ENCODE measurements at regions not wholly inside any gene's neighbourhood (a gene's known extent, or its start where the extent isn't known, plus 50 kb on each side); places are given as distances from the start of the nearest gene placed in this dataset.

- H3K9ac ChIP-seq (ENCODE audit: low read length), result no peak overlapping the region
- DNase-seq, result no peak
- no peaks in the 10 kb centered on the region for H3K79me1 ChIP-seq (replicated peaks; ENCODE audit: low read length, poor library complexity, severe bottlenecking)
- no peaks in the 10 kb centered on the region for H3K27me3 ChIP-seq (ENCODE audit: control insufficient read depth in 1 of 2, insufficient read depth in 1 of 2, low read length in 2 of 2)
- no peak overlapping the region for H2BK5ac ChIP-seq (ENCODE audit: low read depth, low read length, poor library complexity, severe bottlenecking)
- H2AK5ac ChIP-seq (ENCODE audit: low read length, severe bottlenecking), result no peak overlapping the region
- no peak overlapping the region for H2AFZ ChIP-seq (ENCODE audit: low read depth, low read length)
- H3K14ac ChIP-seq (ENCODE audit: low read length in 2 of 2), result no peak overlapping the region
- H3K4me2 ChIP-seq (ENCODE audit: low read length, poor library complexity, severe bottlenecking), result no peak overlapping the region
- no peaks in the 10 kb centered on the region for H3K4me1 ChIP-seq (ENCODE audit: control insufficient read depth, insufficient read depth, low read depth, low read length)
- H2BK15ac ChIP-seq (ENCODE audit: low read depth, poor library complexity, severe bottlenecking), result no peak overlapping the region
- no peak overlapping the region for H3K23ac ChIP-seq (ENCODE audit: low read length in 2 of 2)
- H2BK120ac ChIP-seq (ENCODE audit: low read depth, low read length), result no peak overlapping the region
- no peak overlapping the region for H2BK12ac ChIP-seq (ENCODE audit: low read length in 2 of 2)
- no peaks in the 10 kb centered on the region for H3K36me3 ChIP-seq (ENCODE audit: control insufficient read depth in 1 of 2, insufficient read depth in 2 of 2, low read depth in 1 of 2, low read length in 2 of 2)
- H3K4me3 ChIP-seq (ENCODE audit: insufficient read depth in 1 of 2, low read depth in 1 of 2, low read length in 2 of 2), result no peak overlapping the region
- H3K4ac ChIP-seq (ENCODE audit: low read depth in 1 of 2, low read length in 2 of 2), result no peak overlapping the region
- no peak overlapping the region for H3K27ac ChIP-seq (ENCODE audit: low read length, poor library complexity, severe bottlenecking)
- H4K8ac ChIP-seq (ENCODE audit: low read length), result no peak overlapping the region
- 84% methylated on average over 6 of the region's 7 CpGs for WGBS
- H3K18ac ChIP-seq (ENCODE audit: low read depth in 1 of 2, low read length in 2 of 2), result no peak overlapping the region
- no peak overlapping the region for H4K91ac ChIP-seq (ENCODE audit: low read length)
- H3K9me3 ChIP-seq (ENCODE audit: control insufficient read depth, low read length), result no peaks in the 10 kb centered on the region
These were observed 669.1 kb upstream of the NRP1 start for GRCh38 chr10:34003561-34003960.

- Histone ChIP-seq H2BK120ac (ENCODE audit: low read depth, low read length) (no peak overlapping the region), H3K4me3 (ENCODE audit: insufficient read depth in 1 of 2, low read depth in 1 of 2, low read length in 2 of 2) (no peak overlapping the region), H4K8ac (ENCODE audit: low read length) (no peak overlapping the region), H3K36me3 (ENCODE audit: control insufficient read depth in 1 of 2, insufficient read depth in 2 of 2, low read depth in 1 of 2, low read length in 2 of 2) (no peaks in the 10 kb centered on the region), H2BK12ac (ENCODE audit: low read length in 2 of 2) (no peak overlapping the region), H3K27me3 (ENCODE audit: control insufficient read depth in 1 of 2, insufficient read depth in 1 of 2, low read length in 2 of 2) (no peaks in the 10 kb centered on the region), H3K4ac (ENCODE audit: low read depth in 1 of 2, low read length in 2 of 2) (no peak overlapping the region), H3K4me2 (ENCODE audit: low read length, poor library complexity, severe bottlenecking) (no peak overlapping the region), H3K4me1 (ENCODE audit: control insufficient read depth, insufficient read depth, low read depth, low read length) (no peaks in the 10 kb centered on the region), H3K14ac (ENCODE audit: low read length in 2 of 2) (no peak overlapping the region), H2BK15ac (ENCODE audit: low read depth, poor library complexity, severe bottlenecking) (no peak overlapping the region), H3K9me3 (ENCODE audit: control insufficient read depth, low read length) (no peaks in the 10 kb centered on the region), H4K91ac (ENCODE audit: low read length) (no peak overlapping the region), H2AFZ (ENCODE audit: low read depth, low read length) (no peak overlapping the region), H3K9ac (ENCODE audit: low read length) (no peak overlapping the region), H3K79me1 (replicated peaks; ENCODE audit: low read length, poor library complexity, severe bottlenecking) (no peaks in the 10 kb centered on the region), H3K27ac (ENCODE audit: low read length, poor library complexity, severe bottlenecking) (no peak overlapping the region), H3K18ac (ENCODE audit: low read depth in 1 of 2, low read length in 2 of 2) (no peak overlapping the region), H2AK5ac (ENCODE audit: low read length, severe bottlenecking) (no peak overlapping the region), H2BK5ac (ENCODE audit: low read depth, low read length, poor library complexity, severe bottlenecking) (no peak overlapping the region), H3K23ac (ENCODE audit: low read length in 2 of 2) (no peak overlapping the region)
- DNase-seq, result no peak
- whole genome bisulfite sequencing, result 100% methylated on average over 3 of the region's 3 CpGs
These were observed 668.4 kb upstream of the NRP1 start for GRCh38 chr10:34002896-34003295.

- no peak overlapping the region for H3K4ac ChIP-seq (ENCODE audit: low read depth in 1 of 2, low read length in 2 of 2)
- no peak overlapping the region for H2BK5ac ChIP-seq (ENCODE audit: low read depth, low read length, poor library complexity, severe bottlenecking)
- no peak overlapping the region for H4K8ac ChIP-seq (ENCODE audit: low read length)
- no peak overlapping the region for H2AFZ ChIP-seq (ENCODE audit: low read depth, low read length)
- no peak overlapping the region for H2BK15ac ChIP-seq (ENCODE audit: low read depth, poor library complexity, severe bottlenecking)
- no peak overlapping the region for H3K4me2 ChIP-seq (ENCODE audit: low read length, poor library complexity, severe bottlenecking)
- H3K18ac ChIP-seq (ENCODE audit: low read depth in 1 of 2, low read length in 2 of 2), result no peak overlapping the region
- no peak overlapping the region for H3K9ac ChIP-seq (ENCODE audit: low read length)
- H3K27ac ChIP-seq (ENCODE audit: low read length, poor library complexity, severe bottlenecking), result no peak overlapping the region
- no peak overlapping the region for H3K4me3 ChIP-seq (ENCODE audit: insufficient read depth in 1 of 2, low read depth in 1 of 2, low read length in 2 of 2)
- no peak overlapping the region for H2BK120ac ChIP-seq (ENCODE audit: low read depth, low read length)
- DNase-seq, result no peak
- H2BK12ac ChIP-seq (ENCODE audit: low read length in 2 of 2), result no peak overlapping the region
- no peaks in the 10 kb centered on the region for H3K36me3 ChIP-seq (ENCODE audit: control insufficient read depth in 1 of 2, insufficient read depth in 2 of 2, low read depth in 1 of 2, low read length in 2 of 2)
- H4K91ac ChIP-seq (ENCODE audit: low read length), result no peak overlapping the region
- H2AK5ac ChIP-seq (ENCODE audit: low read length, severe bottlenecking), result no peak overlapping the region
- no peak overlapping the region for H3K14ac ChIP-seq (ENCODE audit: low read length in 2 of 2)
- H3K27me3 ChIP-seq (ENCODE audit: control insufficient read depth in 1 of 2, insufficient read depth in 1 of 2, low read length in 2 of 2), result no peaks in the 10 kb centered on the region
- no peaks in the 10 kb centered on the region for H3K4me1 ChIP-seq (ENCODE audit: control insufficient read depth, insufficient read depth, low read depth, low read length)
- no peaks in the 10 kb centered on the region for H3K79me1 ChIP-seq (replicated peaks; ENCODE audit: low read length, poor library complexity, severe bottlenecking)
- 94% methylated on average over 5 of the region's 5 CpGs for WGBS
- no peaks in the 10 kb centered on the region for H3K9me3 ChIP-seq (ENCODE audit: control insufficient read depth, low read length)
- H3K23ac ChIP-seq (ENCODE audit: low read length in 2 of 2), result no peak overlapping the region
These were observed 667.4 kb upstream of the NRP1 start for GRCh38 chr10:34001831-34002230.

GRCh38 chr10:34001087-34001580, 666.7 kb upstream of the NRP1 start:
- no peak overlapping the region for H4K91ac ChIP-seq (ENCODE audit: low read length)
- no peak overlapping the region for H3K14ac ChIP-seq (ENCODE audit: low read length in 2 of 2)
- no peaks in the 10 kb centered on the region for H3K36me3 ChIP-seq (ENCODE audit: control insufficient read depth in 1 of 2, insufficient read depth in 2 of 2, low read depth in 1 of 2, low read length in 2 of 2)
- H3K4me1 ChIP-seq (ENCODE audit: control insufficient read depth, insufficient read depth, low read depth, low read length), result no peaks in the 10 kb centered on the region
- no peak overlapping the region for H3K4me2 ChIP-seq (ENCODE audit: low read length, poor library complexity, severe bottlenecking)
- H2BK120ac ChIP-seq (ENCODE audit: low read depth, low read length), result no peak overlapping the region
- no peak overlapping the region for H3K27ac ChIP-seq (ENCODE audit: low read length, poor library complexity, severe bottlenecking)
- no peak overlapping the region for H3K18ac ChIP-seq (ENCODE audit: low read depth in 1 of 2, low read length in 2 of 2)
- H2BK15ac ChIP-seq (ENCODE audit: low read depth, poor library complexity, severe bottlenecking), result no peak overlapping the region
- WGBS, result 96% methylated on average over 2 of the region's 5 CpGs
- H2BK12ac ChIP-seq (ENCODE audit: low read length in 2 of 2), result no peak overlapping the region
- no peak for DNase-seq
- no peak overlapping the region for H3K23ac ChIP-seq (ENCODE audit: low read length in 2 of 2)
- H3K27me3 ChIP-seq (ENCODE audit: control insufficient read depth in 1 of 2, insufficient read depth in 1 of 2, low read length in 2 of 2), result no peaks in the 10 kb centered on the region
- H3K79me1 ChIP-seq (replicated peaks; ENCODE audit: low read length, poor library complexity, severe bottlenecking), result no peaks in the 10 kb centered on the region
- no peak overlapping the region for H2AK5ac ChIP-seq (ENCODE audit: low read length, severe bottlenecking)
- no peaks in the 10 kb centered on the region for H3K9me3 ChIP-seq (ENCODE audit: control insufficient read depth, low read length)
- H2AFZ ChIP-seq (ENCODE audit: low read depth, low read length), result no peak overlapping the region
- H3K4ac ChIP-seq (ENCODE audit: low read depth in 1 of 2, low read length in 2 of 2), result no peak overlapping the region
- H3K9ac ChIP-seq (ENCODE audit: low read length), result no peak overlapping the region
- H2BK5ac ChIP-seq (ENCODE audit: low read depth, low read length, poor library complexity, severe bottlenecking), result no peak overlapping the region
- no peak overlapping the region for H3K4me3 ChIP-seq (ENCODE audit: insufficient read depth in 1 of 2, low read depth in 1 of 2, low read length in 2 of 2)
- H4K8ac ChIP-seq (ENCODE audit: low read length), result no peak overlapping the region

Measured in mesenchymal stem cell (in vitro differentiated cells and primary cell).